Effector CD8-positive, alpha-beta T cell (primary cell): ENCODE measurements at regions not wholly inside any gene's neighbourhood (a gene's known extent, or its start where the extent isn't known, plus 50 kb on each side); places are given as distances from the start of the nearest gene placed in this dataset.

ENCODE experiments used
- DNase-seq: peaks from one replicate; lab custom pipeline; 2025; lab: John Stamatoyannopoulos, UW

- DNase-seq, result no peak
Measured at GRCh38 chr4:181259081-181259709, 984.0 kb upstream of the TENM3 start.

- DNase-seq, result no peak
Measured at GRCh38 chr4:181261279-181261678, 981.9 kb upstream of the TENM3 start.

DNA sequence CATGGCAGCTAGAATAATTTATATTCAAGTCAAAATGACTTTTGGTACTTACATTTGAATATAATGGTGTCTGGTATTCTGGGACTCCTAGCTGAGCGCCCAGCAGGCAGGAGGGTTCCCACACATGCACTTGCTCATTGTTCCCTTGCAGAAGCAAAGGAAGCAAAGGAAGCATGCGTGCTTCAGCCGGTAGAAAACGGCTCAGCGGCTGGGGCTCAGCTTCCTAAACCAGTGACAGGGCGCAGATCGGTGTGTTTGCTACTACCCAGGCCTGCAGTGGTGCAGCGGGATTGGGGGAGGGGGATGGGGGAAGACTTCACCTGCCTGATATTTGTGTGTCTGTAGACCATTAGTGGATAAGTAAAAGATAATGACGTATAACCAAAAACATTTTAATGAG lies 978.3 kb upstream of the TENM3 start:
- no peak for DNase-seq

GRCh38 chr4:181265370-181265769 lies 977.8 kb upstream of the TENM3 start:
- no peak for DNase-seq

DNA sequence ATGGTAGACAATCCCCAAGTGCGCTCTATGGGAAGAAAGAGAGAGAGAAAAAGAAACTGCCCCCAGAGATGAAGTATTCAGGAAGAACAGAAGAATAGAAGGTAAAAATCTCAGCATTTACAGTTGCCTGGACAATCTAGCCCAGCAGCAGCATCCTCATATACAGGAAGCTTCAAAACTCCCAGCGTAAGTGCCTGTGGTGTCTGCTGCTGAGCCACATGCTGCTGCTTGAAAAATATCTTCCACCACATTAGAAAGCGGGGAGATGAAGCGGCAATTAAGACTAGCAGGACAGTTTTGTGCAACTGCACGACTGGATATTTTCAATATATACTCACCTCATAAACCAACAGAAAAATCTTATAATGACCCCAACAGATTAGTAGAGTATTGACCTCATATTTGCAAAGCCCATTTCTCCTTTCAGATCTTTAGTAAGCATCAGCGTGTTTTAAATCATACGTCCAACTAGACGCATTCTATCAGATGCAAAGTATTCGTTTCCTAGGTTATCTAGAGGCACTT lies 972.0 kb upstream of the TENM3 start:
- no peak for DNase-seq

GRCh38 chr4:181272422-181272821 lies 970.8 kb upstream of the TENM3 start:
- DNase-seq, result no peak

- DNase-seq, result no peak
Measured at GRCh38 chr4:181278941-181279340, 964.3 kb upstream of the TENM3 start.

- no peak for DNase-seq
Measured at GRCh38 chr4:181281451-181281850, 961.8 kb upstream of the TENM3 start.

DNA sequence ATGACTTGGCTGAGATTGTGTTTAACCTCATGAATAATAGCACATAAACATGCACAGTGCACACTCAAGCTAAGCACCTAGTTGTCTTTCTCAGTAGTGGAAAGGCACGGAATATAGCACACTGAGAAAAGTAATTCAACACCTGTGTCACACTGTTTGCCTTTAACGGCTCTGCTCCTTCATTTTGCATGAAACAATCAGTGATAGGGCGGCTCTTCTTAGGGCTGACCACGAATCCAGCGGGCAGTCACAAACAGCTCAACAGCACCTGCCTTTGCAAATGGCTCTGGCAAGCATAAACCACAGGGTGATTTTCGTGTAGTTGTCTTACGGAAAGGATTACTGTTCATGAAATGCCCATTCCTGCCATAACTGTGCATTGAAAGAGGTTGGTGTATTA lies 954.0 kb upstream of the TENM3 start:
- DNase-seq, result no peak

- DNase-seq, result no peak
Measured at GRCh38 chr4:181291615-181292014, 951.6 kb upstream of the TENM3 start.

DNA sequence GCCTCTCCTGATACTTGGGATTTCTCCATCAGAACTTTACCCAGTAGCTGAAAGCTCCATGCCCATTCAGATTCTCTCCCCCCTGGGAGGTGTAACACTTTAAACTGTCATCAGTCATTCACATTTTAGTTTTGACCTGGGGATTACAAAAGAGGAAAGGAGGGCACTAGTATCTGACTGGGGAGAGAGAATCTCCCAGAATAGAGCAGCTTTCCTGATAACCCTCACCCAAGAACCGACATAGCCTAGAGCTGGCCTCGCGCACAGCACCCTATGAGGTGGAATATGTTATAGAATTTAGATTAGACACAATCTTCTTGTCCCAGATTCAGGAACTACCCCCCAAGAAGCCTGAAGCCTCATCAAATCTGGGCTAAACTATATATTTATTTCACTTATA lies 950.2 kb upstream of the TENM3 start:
- no peak for DNase-seq

GRCh38 chr4:181293541-181293940 lies 949.7 kb upstream of the TENM3 start:
- DNase-seq, result no peak

- no peak for DNase-seq
Measured at GRCh38 chr4:181294421-181294820, 948.8 kb upstream of the TENM3 start.

- DNase-seq, result no peak
Measured at GRCh38 chr4:181301735-181302710, 941.2 kb upstream of the TENM3 start.

DNA sequence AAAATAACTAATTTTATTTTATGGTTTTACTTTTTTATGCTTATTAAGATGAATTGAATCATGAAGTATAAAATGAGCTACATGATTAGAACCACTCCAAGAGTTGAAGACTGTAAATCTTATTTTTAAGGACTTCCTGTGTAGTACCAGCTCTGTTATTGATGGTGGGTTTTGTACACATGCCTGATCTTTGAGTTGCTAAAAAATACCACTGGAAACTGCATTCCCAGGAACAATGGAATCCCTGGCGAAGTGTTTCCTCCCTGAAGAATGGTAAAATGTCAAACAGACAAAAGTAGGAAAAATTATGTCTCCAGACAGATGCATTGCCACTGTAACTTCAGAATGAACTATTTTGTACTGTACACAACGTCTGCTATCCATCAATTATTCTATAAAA lies 935.4 kb upstream of the TENM3 start:
- DNase-seq, result no peak

DNA sequence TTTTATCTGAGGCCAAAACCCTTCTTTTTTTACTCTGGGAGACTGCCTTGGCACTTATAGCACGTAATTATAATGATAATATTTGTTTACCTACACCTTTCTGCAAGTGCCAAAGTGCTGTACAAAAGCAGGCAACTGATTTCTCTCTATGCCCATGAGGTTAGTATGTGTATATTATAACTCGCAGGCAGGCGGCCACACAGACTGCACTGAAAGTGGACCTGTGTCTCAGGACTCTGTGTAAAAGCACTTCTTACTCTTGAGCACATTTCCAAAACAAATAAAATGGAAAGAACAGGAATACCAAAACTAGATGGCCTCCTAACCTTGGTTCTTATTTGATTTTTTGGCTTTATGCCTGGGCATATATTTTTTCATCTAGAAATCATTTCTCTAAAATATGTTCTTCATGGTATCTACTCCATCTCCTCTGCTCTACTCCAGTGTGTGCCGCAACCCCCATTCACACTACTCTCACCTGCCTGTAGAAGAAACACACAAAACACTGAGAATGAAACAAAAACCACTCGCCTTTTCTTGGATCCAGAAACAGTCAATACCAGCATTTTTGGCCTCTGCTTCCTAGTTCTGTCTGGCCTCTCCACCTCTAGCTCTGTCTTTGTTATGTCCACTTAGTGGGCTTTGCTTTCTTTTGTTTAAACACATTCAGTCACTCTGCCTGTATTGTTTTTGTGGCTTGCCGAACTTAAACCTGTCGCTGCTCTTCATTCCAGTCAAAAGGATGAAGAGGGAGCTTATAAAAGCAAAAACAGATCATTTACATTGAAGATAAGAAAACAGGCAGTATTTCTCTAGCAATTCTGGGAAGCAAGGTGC lies 934.5 kb upstream of the TENM3 start:
- no peak for DNase-seq

DNA sequence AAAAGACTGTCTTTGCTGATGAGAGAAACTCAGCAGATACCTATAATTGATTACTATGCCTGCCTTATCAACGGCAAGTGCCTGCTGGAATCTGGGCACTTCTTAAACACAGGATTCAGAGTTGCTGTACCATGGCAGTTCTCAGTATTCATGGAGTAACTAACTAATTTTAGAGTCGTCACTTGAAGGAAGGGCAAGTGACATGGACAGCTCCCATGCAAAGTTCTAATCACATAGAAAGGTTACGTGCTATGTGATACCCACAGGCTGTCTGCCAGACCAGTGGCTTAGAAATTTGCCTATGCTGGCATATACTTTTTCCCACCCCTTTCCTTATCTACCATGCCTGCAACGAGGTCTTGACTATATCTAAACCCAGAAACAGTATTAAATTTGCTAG lies 931.1 kb upstream of the TENM3 start:
- no peak for DNase-seq

- no peak for DNase-seq
Measured at GRCh38 chr4:181319629-181320028, 923.6 kb upstream of the TENM3 start.

DNA sequence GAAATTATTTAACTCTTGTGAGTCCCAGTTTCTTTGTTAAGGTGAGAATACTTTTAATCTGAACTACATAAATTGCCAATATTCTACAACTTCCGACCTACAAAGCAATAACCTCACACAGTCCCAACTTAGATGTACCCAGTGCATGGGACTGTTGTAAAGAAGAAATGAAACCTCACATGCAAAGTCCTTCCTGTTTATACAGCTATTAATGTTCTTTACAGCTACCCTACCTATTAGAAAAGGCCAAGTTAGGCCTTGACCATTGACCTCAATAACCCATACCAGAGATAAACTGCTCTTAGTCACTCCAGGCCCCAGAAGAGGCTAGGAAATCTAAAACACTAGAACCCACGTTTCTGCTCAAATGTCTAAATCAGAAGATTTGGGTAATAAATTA lies 920.1 kb upstream of the TENM3 start:
- no peak for DNase-seq

- no peak for DNase-seq
Measured at GRCh38 chr4:181330654-181331201, 912.5 kb upstream of the TENM3 start.

DNA sequence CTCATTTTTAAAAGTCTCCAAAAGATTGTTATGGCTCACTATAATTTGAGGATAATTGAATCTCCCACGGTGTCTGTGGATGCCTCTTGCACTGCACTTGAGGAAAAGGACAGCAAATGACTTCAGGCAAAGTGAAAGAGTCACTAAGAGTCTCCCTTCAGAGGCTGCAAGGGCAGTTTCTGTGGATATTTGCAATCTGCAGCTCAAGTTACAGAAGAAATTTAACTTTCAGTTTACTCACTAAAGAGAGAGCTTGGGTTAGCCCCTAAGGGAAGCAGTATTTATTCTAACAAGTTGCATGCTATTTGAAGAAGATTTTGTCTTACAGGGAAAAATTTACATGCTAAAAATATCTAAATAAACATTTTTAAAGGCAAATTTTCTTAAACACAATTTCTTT lies 912.0 kb upstream of the TENM3 start:
- DNase-seq, result no peak

- no peak for DNase-seq
Measured at GRCh38 chr4:181345931-181346330, 897.3 kb upstream of the TENM3 start.
